A673 (cell line): ENCODE measurements at regions not wholly inside any gene's neighbourhood (a gene's known extent, or its start where the extent isn't known, plus 50 kb on each side); places are given as distances from the start of the nearest gene placed in this dataset.

Experiments used
- EZH2 ChIP-seq: fragments of 200-600 bp; sonication (generic); IDR thresholded peaks from 2 replicates; pipeline ENCODE4 v1.6.1; 2017; ENCODE audit warnings: borderline replicate concordance, low read depth, mild to moderate bottlenecking, mixed read lengths, antibody characterized with exemption, low read length; ENCODE audit not compliant: poor library complexity, severe bottlenecking
- TF ChIP-seq, protein P1 (sequence below): fragments of 300-800, 200-600 bp; sonication (generic); conservative IDR thresholded peaks from 2 replicates; pipeline ENCODE4 v1.5.1; 2017; ENCODE audit warnings: low read depth, mild to moderate bottlenecking, antibody characterized with exemption, low read length, moderate library complexity, mixed read lengths

DNA sequence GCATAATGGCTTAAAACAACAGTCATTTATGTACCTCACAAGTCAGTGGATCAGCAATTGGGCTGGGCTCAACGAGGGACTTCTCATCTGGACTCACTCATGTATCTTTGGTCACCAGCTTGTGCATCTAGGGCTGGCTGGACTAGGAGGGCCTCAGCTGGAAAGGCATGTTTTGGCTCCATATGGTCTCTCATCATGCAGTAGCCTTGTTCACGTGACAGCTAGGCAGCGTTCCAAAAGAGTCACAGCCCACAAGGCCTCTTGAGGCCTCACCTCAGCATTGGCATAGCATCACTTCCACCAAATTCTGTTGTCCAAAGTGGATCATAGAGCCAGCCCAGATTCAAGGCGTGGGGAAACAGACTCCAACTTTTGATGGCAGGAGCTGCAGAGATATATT, 110.1 kb downstream of the MAFB start:
- TF ChIP-seq, protein P1, sequence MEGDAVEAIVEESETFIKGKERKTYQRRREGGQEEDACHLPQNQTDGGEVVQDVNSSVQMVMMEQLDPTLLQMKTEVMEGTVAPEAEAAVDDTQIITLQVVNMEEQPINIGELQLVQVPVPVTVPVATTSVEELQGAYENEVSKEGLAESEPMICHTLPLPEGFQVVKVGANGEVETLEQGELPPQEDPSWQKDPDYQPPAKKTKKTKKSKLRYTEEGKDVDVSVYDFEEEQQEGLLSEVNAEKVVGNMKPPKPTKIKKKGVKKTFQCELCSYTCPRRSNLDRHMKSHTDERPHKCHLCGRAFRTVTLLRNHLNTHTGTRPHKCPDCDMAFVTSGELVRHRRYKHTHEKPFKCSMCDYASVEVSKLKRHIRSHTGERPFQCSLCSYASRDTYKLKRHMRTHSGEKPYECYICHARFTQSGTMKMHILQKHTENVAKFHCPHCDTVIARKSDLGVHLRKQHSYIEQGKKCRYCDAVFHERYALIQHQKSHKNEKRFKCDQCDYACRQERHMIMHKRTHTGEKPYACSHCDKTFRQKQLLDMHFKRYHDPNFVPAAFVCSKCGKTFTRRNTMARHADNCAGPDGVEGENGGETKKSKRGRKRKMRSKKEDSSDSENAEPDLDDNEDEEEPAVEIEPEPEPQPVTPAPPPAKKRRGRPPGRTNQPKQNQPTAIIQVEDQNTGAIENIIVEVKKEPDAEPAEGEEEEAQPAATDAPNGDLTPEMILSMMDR, result no peak
- TF ChIP-seq EZH2, result no peak
